ENCODE measurements at regions not wholly inside any gene's neighbourhood (a gene's known extent, or its start where the extent isn't known, plus 50 kb on each side); places are given as distances from the start of the nearest gene placed in this dataset.

GRCh38 chr5:155193483-155194107, 180.0 kb downstream of the KIF4B start:
- no peak for DNase-seq (ENCODE audit: low read depth in 2 of 3, low spot score in 1 of 3)

GRCh38 chr5:155200608-155201007, 187.1 kb downstream of the KIF4B start:
- DNase-seq (ENCODE audit: low read depth in 2 of 3, low spot score in 1 of 3) = no peak

- no peak for DNase-seq (ENCODE audit: low read depth in 2 of 3, low spot score in 1 of 3)
Measured at GRCh38 chr5:155211764-155212163, 198.2 kb downstream of the KIF4B start.

- DNase-seq (ENCODE audit: low read depth in 2 of 3, low spot score in 1 of 3) = no peak
Measured at GRCh38 chr5:155222393-155222792, 208.8 kb downstream of the KIF4B start.

GRCh38 chr5:155229135-155229534, 215.6 kb downstream of the KIF4B start:
- DNase-seq (ENCODE audit: low read depth in 2 of 3, low spot score in 1 of 3) = no peak

GRCh38 chr5:155239803-155240202, 226.2 kb downstream of the KIF4B start:
- DNase-seq (ENCODE audit: low read depth in 2 of 3, low spot score in 1 of 3) = no peak

- DNase-seq (ENCODE audit: low read depth in 2 of 3, low spot score in 1 of 3) = no peak
Measured at GRCh38 chr5:155250596-155250995, 237.0 kb downstream of the KIF4B start.

GRCh38 chr5:155252025-155252424, 238.5 kb downstream of the KIF4B start:
- no peak for DNase-seq (ENCODE audit: low read depth in 2 of 3, low spot score in 1 of 3)

GRCh38 chr5:155252717-155253116, 239.2 kb downstream of the KIF4B start:
- DNase-seq (ENCODE audit: low read depth in 2 of 3, low spot score in 1 of 3) = no peak

GRCh38 chr5:155254399-155254798, 240.8 kb downstream of the KIF4B start:
- DNase-seq (ENCODE audit: low read depth in 2 of 3, low spot score in 1 of 3) = no peak

- no peak for DNase-seq (ENCODE audit: low read depth in 2 of 3, low spot score in 1 of 3)
Measured at GRCh38 chr5:155258161-155258560, 244.6 kb downstream of the KIF4B start.

- no peak for DNase-seq (ENCODE audit: low read depth in 2 of 3, low spot score in 1 of 3)
Measured at GRCh38 chr5:155259648-155260047, 246.1 kb downstream of the KIF4B start.

GRCh38 chr5:155260798-155261197, 247.2 kb downstream of the KIF4B start:
- no peak for DNase-seq (ENCODE audit: low read depth in 2 of 3, low spot score in 1 of 3)

GRCh38 chr5:155263381-155263780, 249.8 kb downstream of the KIF4B start:
- no peak for DNase-seq (ENCODE audit: low read depth in 2 of 3, low spot score in 1 of 3)

- no peak for DNase-seq (ENCODE audit: low read depth in 2 of 3, low spot score in 1 of 3)
Measured at GRCh38 chr5:155264809-155265208, 251.3 kb downstream of the KIF4B start.

GRCh38 chr5:155268770-155269425, 255.3 kb downstream of the KIF4B start:
- no peak for DNase-seq (ENCODE audit: low read depth in 2 of 3, low spot score in 1 of 3)

GRCh38 chr5:155270725-155271124, 257.2 kb downstream of the KIF4B start:
- no peak for DNase-seq (ENCODE audit: low read depth in 2 of 3, low spot score in 1 of 3)

GRCh38 chr5:155274484-155274883, 260.9 kb downstream of the KIF4B start:
- DNase-seq (ENCODE audit: low read depth in 2 of 3, low spot score in 1 of 3) = no peak

- no peak for DNase-seq (ENCODE audit: low read depth in 2 of 3, low spot score in 1 of 3)
Measured at GRCh38 chr5:155275222-155275621, 261.7 kb downstream of the KIF4B start.

- no peak for DNase-seq (ENCODE audit: low read depth in 2 of 3, low spot score in 1 of 3)
Measured at GRCh38 chr5:155276231-155276630, 262.7 kb downstream of the KIF4B start.

- no peak for DNase-seq (ENCODE audit: low read depth in 2 of 3, low spot score in 1 of 3)
Measured at GRCh38 chr5:155278532-155278931, 265.0 kb downstream of the KIF4B start.

- DNase-seq (ENCODE audit: low read depth in 2 of 3, low spot score in 1 of 3) = no peak
Measured at GRCh38 chr5:155282503-155283107, 269.1 kb downstream of the KIF4B start.

GRCh38 chr5:155285706-155286105, 272.2 kb downstream of the KIF4B start:
- DNase-seq (ENCODE audit: low read depth in 2 of 3, low spot score in 1 of 3) = no peak

Measured in stimulated activated CD4-positive, alpha-beta T cell treated with anti-CD3 and anti-CD28 coated beads, Interleukin-12 subunit alpha, Interleukin-12 subunit beta, amount 100 ng/mL, for 48 hours (primary cell).